Testis (tissue), 2 donors: ENCODE measurements at regions not wholly inside any gene's neighbourhood (a gene's known extent, or its start where the extent isn't known, plus 50 kb on each side); places are given as distances from the start of the nearest gene placed in this dataset.

Source experiments
- CTCF ChIP-seq, 3 experiments: fragments of 450-650 bp in 2 of 3; fragments of 200-600 bp in 1 of 3; sonication (generic) in 1 of 3; IDR thresholded peaks; one replicate each; pipeline ENCODE4 v1.5.1; 2016 to 2019; ENCODE audit warnings: antibody characterized with exemption in 3 of 3, mild to moderate bottlenecking in 2 of 3, moderate library complexity in 1 of 3
- POLR2A ChIP-seq: fragments of 450-650 bp; IDR thresholded peaks from one replicate; pipeline ENCODE4 v1.6.1; 2017; ENCODE audit warnings: antibody characterized with exemption, mild to moderate bottlenecking, moderate library complexity

- TF ChIP-seq CTCF (IDR thresholded peaks at IDR 0.05) (no peak), POLR2A (no peak)
Observed at GRCh38 chr4:162921178-162921785, 245.4 kb downstream of the NAF1 start.
